ENCODE measurements at regions not wholly inside any gene's neighbourhood (a gene's known extent, or its start where the extent isn't known, plus 50 kb on each side); places are given as distances from the start of the nearest gene placed in this dataset.
"Not testable (repeated sequence)": the region's sequence is repeated elsewhere in the genome, so short reads cannot be mapped to it uniquely, and the experiment has no call there.

- intact Hi-C loops (cut with micrococcal nuclease), result no loop called here
These were observed 129.3 kb downstream of the LNPK start for GRCh38 chr2:175872721-175873120.

- intact Hi-C loops (cut with micrococcal nuclease), result no loop called here
These were observed 130.1 kb downstream of the LNPK start for GRCh38 chr2:175872005-175872348.

- intact Hi-C loops (cut with micrococcal nuclease), result no loop called here
These were observed 130.6 kb downstream of the LNPK start for GRCh38 chr2:175871331-175872004.

GRCh38 chr2:175865716-175866115, 136.4 kb downstream of the LNPK start:
- intact Hi-C loops (cut with micrococcal nuclease), result no loop called here

GRCh38 chr2:175864137-175864850, 137.8 kb downstream of the LNPK start:
- intact Hi-C loops (cut with micrococcal nuclease), result no loop called here

- intact Hi-C loops (cut with micrococcal nuclease), result no loop called here
These were observed 140.1 kb downstream of the LNPK start for GRCh38 chr2:175861958-175862357.

GRCh38 chr2:175855794-175856453, 146.1 kb downstream of the LNPK start:
- intact Hi-C loops (cut with micrococcal nuclease), result no loop called here

GRCh38 chr2:175855236-175855635, 146.8 kb downstream of the LNPK start:
- intact Hi-C loops (cut with micrococcal nuclease), result no loop called here

- intact Hi-C loops (cut with micrococcal nuclease), result no loop called here
These were observed 147.4 kb downstream of the LNPK start for GRCh38 chr2:175854665-175855064.

GRCh38 chr2:175854129-175854528, 147.9 kb downstream of the LNPK start:
- intact Hi-C loops (cut with micrococcal nuclease), result no loop called here

- intact Hi-C loops (cut with micrococcal nuclease), result no loop called here
These were observed 148.5 kb downstream of the LNPK start for GRCh38 chr2:175853616-175853890.

GRCh38 chr2:175852879-175853615, 149.0 kb downstream of the LNPK start:
- intact Hi-C loops (cut with micrococcal nuclease), result no loop called here

- intact Hi-C loops (cut with micrococcal nuclease), result no loop called here
These were observed 154.9 kb downstream of the LNPK start for GRCh38 chr2:175847128-175847527.

- intact Hi-C loops (cut with micrococcal nuclease), result no loop called here
These were observed 157.9 kb downstream of the LNPK start for GRCh38 chr2:175844169-175844568.

- intact Hi-C loops (cut with micrococcal nuclease), result no loop called here
These were observed 158.4 kb downstream of the LNPK start for GRCh38 chr2:175843625-175844024.

GRCh38 chr2:175842996-175843395, 159.1 kb downstream of the LNPK start:
- intact Hi-C loops (cut with micrococcal nuclease), result no loop called here

- intact Hi-C loops (cut with micrococcal nuclease), result not testable (repeated sequence)
These were observed 161.3 kb downstream of the LNPK start for GRCh38 chr2:175840765-175841164.

GRCh38 chr2:175840256-175840655, 161.8 kb downstream of the LNPK start:
- intact Hi-C loops (cut with micrococcal nuclease), result no loop called here

GRCh38 chr2:175838979-175839378, 163.1 kb downstream of the LNPK start:
- intact Hi-C loops (cut with micrococcal nuclease), result no loop called here

GRCh38 chr2:175837046-175837445, 165.0 kb downstream of the LNPK start:
- intact Hi-C loops (cut with micrococcal nuclease), result no loop called here

- intact Hi-C loops (cut with micrococcal nuclease), result no loop called here
These were observed 165.7 kb downstream of the LNPK start for GRCh38 chr2:175836361-175836760.

- intact Hi-C loops (cut with micrococcal nuclease), result no loop called here
These were observed 167.6 kb downstream of the LNPK start for GRCh38 chr2:175834477-175834876.

All from T-helper 1 cell treated with Interleukin-12 subunit alpha and Interleukin-12 subunit beta and Interleukin-4 antibody, amounts not matched to agents 30 ng/mL and 1 ng/mL, for 36 hours (primary cell).